ENCODE measurements at regions not wholly inside any gene's neighbourhood (a gene's known extent, or its start where the extent isn't known, plus 50 kb on each side); places are given as distances from the start of the nearest gene placed in this dataset.
"Not testable (repeated sequence)": the region's sequence is repeated elsewhere in the genome, so short reads cannot be mapped to it uniquely, and the experiment has no call there.

DNA sequence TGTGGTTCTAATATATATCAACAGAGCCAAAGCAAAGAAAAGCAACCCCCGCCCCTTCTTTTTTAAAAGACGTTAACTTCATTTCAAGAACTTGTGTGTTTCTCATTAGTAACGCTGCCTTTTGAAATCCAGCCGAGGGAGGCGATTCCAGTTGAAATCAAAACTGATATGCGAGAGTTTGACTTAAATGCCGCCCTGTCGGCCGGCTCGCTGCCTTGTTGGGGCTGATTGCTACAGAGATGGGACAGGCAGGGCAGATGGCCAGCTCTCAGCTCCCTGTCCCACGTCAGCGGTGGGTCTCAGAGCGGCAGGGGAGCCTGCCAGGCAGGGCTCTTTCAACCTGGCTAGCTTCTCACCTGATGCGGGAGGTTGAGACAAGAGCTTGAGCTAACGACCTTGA lies 51.9 kb upstream of the ALX4 start:
- DNase-seq (ENCODE audit: low read depth) = no peak

- DNase-seq (ENCODE audit: low read depth) = no peak
Measured at GRCh38 chr11:44363116-44363515, 53.2 kb upstream of the ALX4 start.

- DNase-seq (ENCODE audit: low read depth) = no peak
Measured at GRCh38 chr11:44364596-44364995, 54.7 kb upstream of the ALX4 start.

GRCh38 chr11:44365616-44366015 lies 55.7 kb upstream of the ALX4 start:
- no peak for DNase-seq (ENCODE audit: low read depth)

DNA sequence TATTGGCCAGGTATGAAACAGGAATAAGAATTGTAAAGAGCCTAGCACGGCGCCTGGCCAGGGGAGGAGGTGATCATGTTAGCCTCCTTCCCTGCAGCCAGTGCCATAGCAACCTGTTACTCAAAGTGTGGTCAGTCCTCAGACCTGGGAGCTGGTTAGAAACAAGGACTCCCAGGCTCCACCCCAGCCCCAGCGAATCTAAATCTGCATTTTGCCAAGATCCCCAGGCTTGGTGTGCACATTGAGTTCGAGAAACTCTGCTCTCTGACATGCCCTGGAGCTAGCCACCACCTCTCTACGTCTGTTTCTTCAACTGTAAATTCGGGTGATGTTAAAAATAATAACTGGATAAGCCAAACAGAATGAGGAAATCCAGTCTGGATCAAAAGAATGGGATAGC lies 56.1 kb upstream of the ALX4 start:
- DNase-seq (ENCODE audit: low read depth) = no peak

DNA sequence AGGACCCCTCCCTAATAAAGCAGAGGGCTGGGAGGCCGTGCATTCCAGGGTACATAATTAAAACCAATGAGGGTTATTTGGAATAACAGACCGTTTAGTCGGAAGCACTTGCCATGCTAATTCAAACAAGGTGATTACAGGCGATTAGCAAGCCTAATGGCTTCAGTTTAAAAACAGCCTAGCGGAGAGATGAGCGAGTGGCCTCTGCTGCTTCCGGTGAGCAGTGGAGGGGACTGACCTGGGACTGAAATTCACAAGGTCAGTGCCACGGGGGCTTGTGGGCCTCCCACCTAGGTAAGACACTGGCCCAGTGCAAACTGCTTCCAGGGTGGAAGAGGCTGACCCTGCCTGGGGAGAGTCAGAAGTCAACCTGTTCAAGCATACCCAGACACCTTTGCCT lies 56.8 kb upstream of the ALX4 start:
- DNase-seq (ENCODE audit: low read depth) = no peak

DNA sequence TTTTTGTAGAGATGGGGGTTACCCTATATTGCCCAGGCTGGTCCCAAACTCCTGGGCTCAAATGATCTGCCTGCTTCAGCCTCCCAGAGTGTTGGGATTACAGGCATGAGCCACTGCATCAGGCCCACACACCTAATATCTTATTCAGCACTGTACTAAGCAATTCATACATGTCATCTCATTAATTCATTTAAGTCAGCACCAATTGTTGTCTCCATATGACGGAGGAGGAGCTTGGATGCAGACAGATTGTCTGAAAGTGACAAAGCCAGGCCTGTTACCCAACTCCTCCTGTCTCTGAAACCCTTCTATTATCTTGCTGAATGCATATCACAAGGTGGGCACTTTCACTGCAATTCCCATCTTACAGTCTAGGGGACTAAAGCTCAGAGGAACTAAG lies 57.5 kb upstream of the ALX4 start:
- DNase-seq (ENCODE audit: low read depth) = no peak

DNA sequence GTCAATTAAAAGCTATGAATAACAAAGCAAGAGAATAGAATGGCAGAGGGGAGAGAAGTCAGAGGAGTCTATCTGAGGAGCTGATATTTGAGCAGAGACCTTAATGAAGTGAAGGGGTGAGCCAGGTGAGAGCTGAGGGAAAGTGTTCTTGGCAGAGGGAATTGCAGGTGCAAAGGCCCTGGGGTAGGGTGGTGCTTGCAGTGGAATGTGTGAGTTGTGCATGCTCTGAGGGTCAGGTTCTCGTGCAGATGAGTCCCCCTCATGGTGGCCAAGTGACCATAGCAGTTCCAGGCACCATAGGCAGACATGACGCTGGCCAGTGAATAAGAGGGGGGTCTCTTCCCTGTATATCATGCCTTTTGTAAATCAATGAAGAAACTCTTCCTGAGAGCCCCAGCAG lies 58.9 kb upstream of the ALX4 start:
- no peak for DNase-seq (ENCODE audit: low read depth)

- not testable (repeated sequence) for DNase-seq (ENCODE audit: low read depth)
Measured at GRCh38 chr11:44371042-44371441, 61.1 kb upstream of the ALX4 start.

DNA sequence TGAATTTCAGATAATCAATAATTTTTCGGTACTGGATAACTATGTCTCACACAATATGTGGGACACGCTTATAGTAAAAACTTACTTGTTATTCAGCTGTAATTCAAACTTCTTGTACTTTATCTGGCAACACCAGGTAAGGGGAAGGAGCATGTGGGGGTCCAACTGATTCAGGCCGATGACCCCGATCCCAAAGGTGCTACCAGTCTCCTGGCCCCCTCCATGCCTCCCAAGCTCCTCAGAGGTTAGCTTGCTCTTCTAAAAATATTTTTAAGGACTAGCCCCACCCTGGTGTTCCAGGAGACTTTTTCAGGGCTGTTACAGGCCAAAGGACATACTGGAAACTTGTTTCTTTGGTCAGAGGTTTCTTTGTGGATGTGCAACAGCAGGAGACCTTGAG lies 61.8 kb upstream of the ALX4 start:
- DNase-seq (ENCODE audit: low read depth) = no peak

DNA sequence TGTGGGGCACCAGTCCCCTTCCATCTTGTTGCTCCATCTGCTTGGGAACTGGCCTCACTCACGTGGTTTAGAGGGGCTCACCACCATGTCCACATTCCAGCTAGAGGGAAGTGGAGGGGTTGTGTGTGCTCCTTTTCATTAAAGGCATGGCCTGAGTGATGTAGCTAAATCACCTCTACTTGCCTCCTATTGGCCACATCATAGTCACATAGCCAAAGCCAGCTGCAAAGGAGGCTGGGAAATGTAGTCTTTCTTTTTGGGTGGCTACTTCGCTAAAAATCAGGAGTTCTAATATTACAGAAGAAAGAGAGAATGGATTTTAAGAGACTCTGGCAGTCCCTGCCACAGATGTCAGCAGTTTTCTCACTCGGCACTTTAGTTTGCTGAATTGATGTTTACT lies 63.0 kb upstream of the ALX4 start:
- no peak for DNase-seq (ENCODE audit: low read depth)

DNA sequence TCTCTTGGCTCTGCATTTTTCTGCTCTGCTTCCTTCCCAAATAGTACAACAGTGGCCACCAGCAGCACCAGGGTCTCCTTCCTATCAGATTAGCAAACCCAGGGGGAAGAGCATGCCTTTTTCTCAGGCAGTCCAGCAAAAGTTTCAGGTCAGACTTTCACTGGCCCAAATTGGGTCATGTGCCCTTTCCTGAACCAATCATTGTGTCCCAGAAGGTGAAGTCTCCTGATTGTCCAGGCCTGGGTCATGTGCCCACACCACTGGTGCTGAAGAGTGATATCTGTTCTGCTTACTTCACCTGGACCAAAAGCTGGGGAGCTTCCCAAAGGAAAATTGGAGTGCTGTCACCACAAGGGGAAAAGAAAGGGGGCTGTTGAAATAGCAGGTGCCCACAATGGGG lies 64.1 kb upstream of the ALX4 start:
- DNase-seq (ENCODE audit: low read depth) = no peak

- no peak for DNase-seq (ENCODE audit: low read depth)
Measured at GRCh38 chr11:44376423-44376822, 66.5 kb upstream of the ALX4 start.

DNA sequence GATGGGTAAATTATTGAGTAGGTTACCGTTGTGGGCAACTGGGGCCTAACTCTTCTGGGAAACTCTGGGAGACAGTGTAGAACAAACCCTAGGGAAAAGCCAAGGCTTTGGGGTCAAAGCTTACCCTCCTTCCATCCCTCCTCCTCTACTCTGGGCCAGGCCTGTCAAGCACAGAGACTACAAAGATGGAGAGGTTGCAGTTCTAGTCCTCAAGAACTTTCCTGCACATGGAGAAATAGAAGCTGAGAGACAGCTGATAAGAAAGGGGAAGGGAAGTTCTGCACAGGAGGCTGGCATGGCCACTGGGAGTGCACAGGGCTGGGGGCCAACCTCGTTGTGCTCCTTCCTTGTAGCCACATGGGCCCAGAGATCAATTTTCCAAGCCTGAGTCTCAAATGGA lies 67.2 kb upstream of the ALX4 start:
- no peak for DNase-seq (ENCODE audit: low read depth)

- no peak for DNase-seq (ENCODE audit: low read depth)
Measured at GRCh38 chr11:44377914-44378321, 68.0 kb upstream of the ALX4 start.

DNA sequence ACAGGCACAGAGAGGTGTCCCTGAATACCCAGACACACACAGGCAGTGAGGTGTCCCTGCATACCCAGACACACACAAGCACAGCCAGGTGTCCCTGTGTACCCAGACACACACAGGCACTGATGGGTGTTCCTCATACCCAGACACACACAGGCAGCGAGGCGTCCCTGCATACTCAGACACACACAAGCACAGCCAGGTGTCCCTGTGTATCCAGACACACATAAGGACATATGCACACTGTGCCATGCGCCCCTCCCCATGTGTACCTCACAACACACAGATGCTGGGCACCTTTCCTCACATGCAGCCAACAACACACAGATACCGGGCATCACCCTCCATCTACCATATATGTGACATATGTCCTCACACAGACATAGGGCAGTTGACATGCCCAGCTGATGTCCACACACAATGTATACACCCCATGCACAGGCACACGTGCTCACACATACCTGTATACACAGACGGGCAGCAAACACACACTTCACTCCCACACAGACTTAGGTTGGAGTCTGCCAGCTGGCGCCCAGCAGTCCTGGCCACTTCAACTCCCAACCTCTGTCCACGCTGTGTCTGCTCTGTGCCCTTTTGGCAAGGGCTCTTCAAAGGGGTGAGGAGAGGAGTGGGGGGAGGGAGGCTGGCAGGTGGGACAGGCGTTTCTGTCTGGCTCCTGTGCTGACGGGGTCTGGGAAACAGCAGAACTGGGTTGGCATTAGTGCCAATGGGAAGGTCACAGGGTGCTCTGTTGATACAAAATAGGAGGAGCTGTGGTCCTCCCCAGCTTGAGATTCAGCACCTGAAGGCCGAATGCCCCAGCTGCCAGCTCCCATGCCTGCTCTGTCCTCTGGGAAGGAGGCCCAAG lies 69.4 kb upstream of the ALX4 start:
- no peak for DNase-seq (ENCODE audit: low read depth)

DNA sequence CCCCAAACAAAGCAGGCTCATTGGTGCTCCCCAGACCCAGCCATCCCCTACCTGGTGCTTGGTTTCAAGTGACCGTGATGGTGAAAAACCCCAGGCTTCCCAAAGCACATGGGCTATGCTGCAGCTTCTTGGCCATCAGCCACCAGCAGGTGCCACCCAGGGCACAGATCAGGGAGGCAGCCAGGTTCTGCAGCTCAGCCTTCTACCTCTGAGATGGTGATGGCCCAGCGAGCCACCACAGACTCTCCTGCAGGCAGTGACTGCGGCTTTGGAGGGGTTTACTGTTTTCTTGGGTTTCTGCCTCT lies 70.0 kb upstream of the ALX4 start:
- DNase-seq (ENCODE audit: low read depth) = no peak

- DNase-seq (ENCODE audit: low read depth) = no peak
Measured at GRCh38 chr11:44380820-44381219, 70.9 kb upstream of the ALX4 start.

- no peak for DNase-seq (ENCODE audit: low read depth)
Measured at GRCh38 chr11:44381261-44381660, 71.3 kb upstream of the ALX4 start.

DNA sequence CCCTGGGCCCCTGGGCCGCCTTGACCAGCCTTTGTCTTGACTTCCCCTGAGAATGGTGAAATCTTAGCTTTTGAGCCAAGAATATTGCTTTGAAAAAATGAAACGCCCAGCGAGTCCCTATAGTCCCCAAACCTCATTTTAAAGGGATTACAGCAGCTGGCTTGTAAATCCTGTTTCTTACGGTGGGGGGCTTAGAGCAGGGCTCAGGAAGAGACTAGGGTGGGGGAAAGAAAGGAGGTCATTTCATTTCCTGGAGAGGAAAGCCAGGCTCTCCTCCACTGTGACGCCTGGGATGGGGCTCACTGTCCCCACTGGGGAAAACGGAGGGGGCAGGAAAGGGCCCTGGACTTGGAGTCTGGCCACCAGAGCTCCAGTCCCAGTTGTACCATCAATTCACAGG lies 72.2 kb upstream of the ALX4 start:
- DNase-seq (ENCODE audit: low read depth) = no peak

- DNase-seq (ENCODE audit: low read depth) = no peak
Measured at GRCh38 chr11:44382656-44383240, 72.8 kb upstream of the ALX4 start.

GRCh38 chr11:44383246-44383645 lies 73.3 kb upstream of the ALX4 start:
- no peak for DNase-seq (ENCODE audit: low read depth)

DNA sequence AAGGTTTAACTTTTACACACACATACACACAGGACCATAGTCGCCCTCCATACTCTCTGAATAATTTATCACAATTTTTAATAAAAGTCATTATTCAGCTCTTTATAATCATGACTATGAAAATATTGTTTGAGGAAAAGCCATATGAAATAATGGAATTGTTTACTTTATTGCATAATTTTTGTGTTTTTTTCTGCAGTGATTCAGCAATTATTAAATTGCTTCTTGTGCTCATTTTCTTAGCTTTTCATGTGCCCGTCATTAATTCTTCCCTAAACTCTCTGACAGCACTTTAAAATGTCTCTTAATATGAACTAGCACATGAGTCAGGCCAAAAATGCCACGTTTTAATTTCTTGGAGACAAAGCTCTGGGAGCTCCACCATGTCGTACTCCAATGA lies 77.5 kb upstream of the ALX4 start:
- DNase-seq (ENCODE audit: low read depth) = no peak

DNA sequence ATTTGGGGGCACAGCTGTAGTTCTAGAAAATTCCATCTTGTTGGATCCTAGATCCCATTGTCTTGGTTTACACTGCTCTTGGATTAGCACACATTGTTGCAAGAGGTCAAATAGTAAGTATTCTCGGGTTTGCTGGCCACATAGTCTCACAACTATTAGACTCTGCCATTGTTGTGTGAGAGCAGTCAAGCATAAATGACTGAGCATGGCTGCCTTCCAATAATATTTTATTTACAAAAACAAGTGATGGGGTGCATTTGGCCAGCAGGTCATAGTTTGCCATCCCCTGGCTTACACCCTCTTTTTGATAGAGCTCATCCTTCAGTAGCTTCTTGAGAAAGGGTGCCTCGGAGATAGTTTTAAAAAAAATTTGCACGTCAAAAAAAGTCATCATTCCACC lies 77.9 kb upstream of the ALX4 start:
- DNase-seq (ENCODE audit: low read depth) = no peak
